Neuronal stem cell (in vitro differentiated cells): ENCODE measurements at regions not wholly inside any gene's neighbourhood (a gene's known extent, or its start where the extent isn't known, plus 50 kb on each side); places are given as distances from the start of the nearest gene placed in this dataset.

Experiments
- DNase-seq: peaks from one replicate; pipeline ENCODE4 v3.0.0-alpha.2; 2013; ENCODE audit warnings: low spot score
- H2AFZ ChIP-seq: one replicate; pipeline ENCODE4 v1.6.1; 2013; ENCODE audit warnings: mild to moderate bottlenecking, low read length, inconsistent platforms
- H2AK5ac ChIP-seq: 2 replicates; pipeline ENCODE4 v1.6.1; 2013; ENCODE audit warnings: low read depth, mild to moderate bottlenecking, inconsistent platforms, low read length, moderate library complexity, mixed read lengths
- H2BK120ac ChIP-seq: 2 replicates; pipeline ENCODE4 v1.6.1; 2013; ENCODE audit warnings: low read depth, mild to moderate bottlenecking, inconsistent platforms, low read length, moderate library complexity, mixed read lengths
- H2BK12ac ChIP-seq: one replicate; pipeline ENCODE4 v1.6.1; 2013; ENCODE audit warnings: low read length, inconsistent platforms
- H2BK15ac ChIP-seq: 2 replicates; pipeline ENCODE4 v1.6.1; 2013; ENCODE audit warnings: mild to moderate bottlenecking, low read length, inconsistent platforms, mixed read lengths
- H2BK5ac ChIP-seq: one replicate; pipeline ENCODE4 v1.6.1; 2013; ENCODE audit warnings: inconsistent platforms, mild to moderate bottlenecking, low read length, moderate library complexity
- H3K14ac ChIP-seq: one replicate; pipeline ENCODE4 v1.6.1; 2013; ENCODE audit warnings: low read length, inconsistent platforms
- H3K18ac ChIP-seq: 2 replicates; pipeline ENCODE4 v1.6.1; 2013; ENCODE audit warnings: low read length, inconsistent platforms
- H3K23ac ChIP-seq: 2 replicates; pipeline ENCODE4 v1.6.1; 2013; ENCODE audit warnings: low read depth, mild to moderate bottlenecking, mixed read lengths, low read length, inconsistent platforms; ENCODE audit not compliant: poor library complexity
- H3K27ac ChIP-seq: replicated peaks from 3 replicates; pipeline ENCODE4 v1.5.1; 2013; ENCODE audit warnings: low read length, inconsistent platforms
- H3K27me3 ChIP-seq, 3 experiments: 2 replicates each; pipeline ENCODE4 v1.6.1; 2013; ENCODE audit warnings: low read length in 3 of 3, mild to moderate bottlenecking in 2 of 3, inconsistent platforms in 1 of 3, low read depth in 1 of 3, mixed read lengths in 1 of 3, moderate library complexity in 1 of 3; ENCODE audit not compliant: control insufficient read depth in 3 of 3, insufficient read depth in 3 of 3
- H3K36me3 ChIP-seq, 2 donors: replicated peaks in 1 of 2; 2 replicates each; pipeline ENCODE4 v1.6.1; 2013; ENCODE audit warnings: low read length in 2 of 2; ENCODE audit not compliant: control insufficient read depth in 2 of 2, insufficient read depth in 2 of 2
- H3K4ac ChIP-seq: 2 replicates; pipeline ENCODE4 v1.6.1; 2013; ENCODE audit warnings: inconsistent platforms, mild to moderate bottlenecking, low read length, moderate library complexity
- H3K4me1 ChIP-seq, 2 donors: 1 replicate in 1 of 2; 2 replicates in 1 of 2; pipeline ENCODE4 v1.6.1; 2013; ENCODE audit warnings: low read length in 2 of 2, low read depth in 1 of 2; ENCODE audit not compliant: control insufficient read depth in 2 of 2, insufficient read depth in 1 of 2
- H3K4me2 ChIP-seq: one replicate; pipeline ENCODE4 v1.6.1; 2013; ENCODE audit warnings: mild to moderate bottlenecking, low read length, inconsistent platforms; ENCODE audit not compliant: insufficient read depth, poor library complexity, severe bottlenecking
- H3K4me3 ChIP-seq, 2 donors: 2 replicates each; pipeline ENCODE4 v1.5.1; 2013; ENCODE audit warnings: low read length in 2 of 2, mild to moderate bottlenecking in 2 of 2, inconsistent platforms in 1 of 2, moderate library complexity in 1 of 2
- H3K79me1 ChIP-seq: one replicate; pipeline ENCODE4 v1.6.1; 2013; ENCODE audit warnings: low read depth, mild to moderate bottlenecking, inconsistent platforms, low read length, moderate library complexity
- H3K9ac ChIP-seq: one replicate; pipeline ENCODE4 v1.6.1; 2013; ENCODE audit warnings: mild to moderate bottlenecking, low read depth, low read length, inconsistent platforms; ENCODE audit not compliant: poor library complexity
- H3K9me3 ChIP-seq, 2 donors: replicated peaks in 1 of 2; 2 replicates each; pipeline versions ENCODE3 to v1.6.1; 2013; ENCODE audit warnings: low read length in 2 of 2, mild to moderate bottlenecking in 2 of 2, inconsistent platforms in 1 of 2, low read depth in 1 of 2, mixed read lengths in 1 of 2, moderate library complexity in 1 of 2; ENCODE audit not compliant: control insufficient read depth in 2 of 2, insufficient read depth in 1 of 2
- H4K8ac ChIP-seq: one replicate; pipeline ENCODE4 v1.6.1; 2013; ENCODE audit warnings: low read depth, mild to moderate bottlenecking, inconsistent platforms, low read length, moderate library complexity
- H4K91ac ChIP-seq: one replicate; pipeline ENCODE4 v1.6.1; 2013; ENCODE audit warnings: low read length, low read depth, mild to moderate bottlenecking, inconsistent platforms; ENCODE audit not compliant: poor library complexity
- WGBS, 2 donors: extraction: QIAGEN DNeasy Blood & Tissue Kit; methylation state at CpG; one replicate each; pipeline ENCODE4 v1.1.7; 2013; ENCODE audit warnings: missing lambda C conversion rate in 2 of 2, mixed read lengths in 1 of 2; ENCODE audit not compliant: insufficient read length in 2 of 2, insufficient replicate concordance in 1 of 2; ENCODE audit errors: extremely low coverage in 2 of 2; 5-methylcytosine and 5-hydroxymethylcytosine counted together

GRCh38 chr7:17709127-17709526 lies 231.2 kb downstream of the SNX13 start:
- no peak overlapping the region for H2BK12ac ChIP-seq
- no peak overlapping the region for H2AK5ac ChIP-seq
- no peak overlapping the region for H3K4ac ChIP-seq
- H3K27me3 ChIP-seq, result no peaks in the 10 kb centered on the region
- H4K91ac ChIP-seq, result no peak overlapping the region
- no peak overlapping the region for H2BK5ac ChIP-seq
- H3K9ac ChIP-seq, result no peak overlapping the region
- H2BK15ac ChIP-seq, result no peak overlapping the region
- no peak overlapping the region for H3K27ac ChIP-seq
- H2AFZ ChIP-seq, result no peak overlapping the region
- no peak overlapping the region for H3K23ac ChIP-seq
- no peak overlapping the region for H3K14ac ChIP-seq
- no peak overlapping the region for H3K4me3 ChIP-seq
- H2BK120ac ChIP-seq, result no peak overlapping the region
- WGBS, 2 donors, result no CpG with 5 or more reads among the region's 1 CpG
- H3K79me1 ChIP-seq, result no peaks in the 10 kb centered on the region
- no peak overlapping the region for H4K8ac ChIP-seq
- H3K4me1 ChIP-seq, result peaks cover 0 to 3% of the 10 kb centered on the region in 2 donors
- no peak overlapping the region for H3K18ac ChIP-seq
- no peaks in the 10 kb centered on the region for H3K9me3 ChIP-seq
- DNase-seq, result no peak
- no peak overlapping the region for H3K4me2 ChIP-seq
- H3K36me3 ChIP-seq, result no peaks in the 10 kb centered on the region

GRCh38 chr7:17709599-17709998 lies 230.7 kb downstream of the SNX13 start:
- H3K9ac ChIP-seq, result no peak overlapping the region
- H3K14ac ChIP-seq, result no peak overlapping the region
- H3K27me3 ChIP-seq, result no peaks in the 10 kb centered on the region
- no peak overlapping the region for H2BK5ac ChIP-seq
- H3K4me1 ChIP-seq, result peaks cover 0 to 3% of the 10 kb centered on the region in 2 donors
- H2BK15ac ChIP-seq, result no peak overlapping the region
- H3K36me3 ChIP-seq, result no peaks in the 10 kb centered on the region
- whole genome bisulfite sequencing, 2 donors, result no CpG with 5 or more reads among the region's 2 CpGs
- H3K4ac ChIP-seq, result no peak overlapping the region
- H2BK120ac ChIP-seq, result no peak overlapping the region
- no peak overlapping the region for H2AFZ ChIP-seq
- no peak overlapping the region for H3K4me2 ChIP-seq
- H3K79me1 ChIP-seq, result no peaks in the 10 kb centered on the region
- H3K9me3 ChIP-seq, result no peaks in the 10 kb centered on the region
- H4K8ac ChIP-seq, result no peak overlapping the region
- H4K91ac ChIP-seq, result no peak overlapping the region
- no peak for DNase-seq
- H3K23ac ChIP-seq, result no peak overlapping the region
- no peak overlapping the region for H3K18ac ChIP-seq
- H3K4me3 ChIP-seq, result no peak overlapping the region
- no peak overlapping the region for H2BK12ac ChIP-seq
- H3K27ac ChIP-seq, result no peak overlapping the region
- no peak overlapping the region for H2AK5ac ChIP-seq

- no peak for DNase-seq
Measured at GRCh38 chr7:17710312-17710711, 230.0 kb downstream of the SNX13 start.

GRCh38 chr7:17713584-17713983 lies 226.7 kb downstream of the SNX13 start:
- no peak overlapping the region for H2AK5ac ChIP-seq
- H3K9me3 ChIP-seq, result no peaks in the 10 kb centered on the region
- WGBS, 2 donors, result no CpG with 5 or more reads among the region's 1 CpG
- H3K23ac ChIP-seq, result no peak overlapping the region
- no peak overlapping the region for H3K27ac ChIP-seq
- H2BK5ac ChIP-seq, result no peak overlapping the region
- no peak overlapping the region for H3K18ac ChIP-seq
- H3K9ac ChIP-seq, result no peak overlapping the region
- H3K4me2 ChIP-seq, result no peak overlapping the region
- no peak overlapping the region for H4K8ac ChIP-seq
- no peak overlapping the region for H2BK12ac ChIP-seq
- no peak overlapping the region for H4K91ac ChIP-seq
- H2BK15ac ChIP-seq, result no peak overlapping the region
- no peaks in the 10 kb centered on the region for H3K79me1 ChIP-seq
- no peak overlapping the region for H2BK120ac ChIP-seq
- H3K27me3 ChIP-seq, result no peaks in the 10 kb centered on the region
- H3K4me1 ChIP-seq, result peaks cover 0 to 3% of the 10 kb centered on the region in 2 donors
- H2AFZ ChIP-seq, result no peak overlapping the region
- H3K4me3 ChIP-seq, result no peak overlapping the region
- H3K14ac ChIP-seq, result no peak overlapping the region
- H3K4ac ChIP-seq, result no peak overlapping the region
- no peak for DNase-seq
- H3K36me3 ChIP-seq, result no peaks in the 10 kb centered on the region

More at GRCh38 chr7:17710312-17710711, 230.0 kb downstream of the SNX13 start:
- no peaks in the 10 kb centered on the region for H3K79me1 ChIP-seq
- no peak overlapping the region for H3K18ac ChIP-seq
- H3K23ac ChIP-seq, result no peak overlapping the region
- no peak overlapping the region for H3K27ac ChIP-seq
- H3K36me3 ChIP-seq, result no peaks in the 10 kb centered on the region
- no peak overlapping the region for H2BK15ac ChIP-seq
- H3K27me3 ChIP-seq, result no peaks in the 10 kb centered on the region
- H2AFZ ChIP-seq, result no peak overlapping the region
- H3K4me1 ChIP-seq, result peaks cover 0 to 3% of the 10 kb centered on the region in 2 donors
- no peaks in the 10 kb centered on the region for H3K9me3 ChIP-seq
- no peak overlapping the region for H3K4ac ChIP-seq
- H2BK120ac ChIP-seq, result no peak overlapping the region
- H3K4me2 ChIP-seq, result no peak overlapping the region
- H3K14ac ChIP-seq, result no peak overlapping the region
- H3K9ac ChIP-seq, result no peak overlapping the region
- H3K4me3 ChIP-seq, result no peak overlapping the region
- no peak overlapping the region for H2AK5ac ChIP-seq
- no peak overlapping the region for H4K8ac ChIP-seq
- no CpG with 5 or more reads among the region's 2 CpGs for WGBS, 2 donors
- no peak overlapping the region for H2BK12ac ChIP-seq
- H4K91ac ChIP-seq, result no peak overlapping the region
- H2BK5ac ChIP-seq, result no peak overlapping the region
